ENCODE measurements at regions not wholly inside any gene's neighbourhood (a gene's known extent, or its start where the extent isn't known, plus 50 kb on each side); places are given as distances from the start of the nearest gene placed in this dataset.

DNA sequence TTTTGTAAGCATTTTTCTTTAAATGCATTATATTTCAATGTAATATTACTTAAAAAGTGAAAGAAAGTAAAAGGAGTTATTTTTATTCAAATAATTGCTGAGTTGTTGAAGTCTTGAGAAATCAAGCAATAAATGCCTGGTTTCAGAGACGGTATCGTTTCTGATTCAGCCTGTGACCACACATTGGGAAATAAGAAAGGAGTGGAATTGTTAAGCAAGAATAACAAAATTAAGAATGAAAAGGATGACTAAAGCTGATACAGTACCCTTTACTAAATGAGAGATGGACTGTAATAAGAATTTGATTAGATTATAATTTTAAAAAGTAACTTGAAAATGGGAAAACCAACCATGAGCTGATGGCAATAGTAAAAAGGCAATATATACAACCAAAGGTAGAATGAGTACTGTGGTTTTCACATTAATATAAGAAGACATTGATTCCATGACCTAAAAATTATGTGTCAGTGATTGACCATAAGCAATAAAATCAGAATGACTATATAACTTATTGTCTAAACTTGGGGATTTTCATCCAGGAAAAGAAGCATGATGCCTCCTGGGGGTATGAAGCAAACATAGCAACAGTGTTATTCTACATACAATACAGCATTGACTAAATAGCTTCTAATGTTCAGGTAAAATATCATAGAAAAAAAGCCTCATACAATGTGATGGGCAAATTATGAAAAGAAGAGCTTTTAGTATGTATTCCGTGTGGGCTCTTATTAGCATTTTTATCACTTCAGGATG lies 101.9 kb upstream of the PRDM9 start:
- TF ChIP-seq, protein P1, sequence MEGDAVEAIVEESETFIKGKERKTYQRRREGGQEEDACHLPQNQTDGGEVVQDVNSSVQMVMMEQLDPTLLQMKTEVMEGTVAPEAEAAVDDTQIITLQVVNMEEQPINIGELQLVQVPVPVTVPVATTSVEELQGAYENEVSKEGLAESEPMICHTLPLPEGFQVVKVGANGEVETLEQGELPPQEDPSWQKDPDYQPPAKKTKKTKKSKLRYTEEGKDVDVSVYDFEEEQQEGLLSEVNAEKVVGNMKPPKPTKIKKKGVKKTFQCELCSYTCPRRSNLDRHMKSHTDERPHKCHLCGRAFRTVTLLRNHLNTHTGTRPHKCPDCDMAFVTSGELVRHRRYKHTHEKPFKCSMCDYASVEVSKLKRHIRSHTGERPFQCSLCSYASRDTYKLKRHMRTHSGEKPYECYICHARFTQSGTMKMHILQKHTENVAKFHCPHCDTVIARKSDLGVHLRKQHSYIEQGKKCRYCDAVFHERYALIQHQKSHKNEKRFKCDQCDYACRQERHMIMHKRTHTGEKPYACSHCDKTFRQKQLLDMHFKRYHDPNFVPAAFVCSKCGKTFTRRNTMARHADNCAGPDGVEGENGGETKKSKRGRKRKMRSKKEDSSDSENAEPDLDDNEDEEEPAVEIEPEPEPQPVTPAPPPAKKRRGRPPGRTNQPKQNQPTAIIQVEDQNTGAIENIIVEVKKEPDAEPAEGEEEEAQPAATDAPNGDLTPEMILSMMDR (IDR thresholded peaks at IDR 0.05; ENCODE audit: low read length), result no peak
- no peak for TF ChIP-seq EZH2 (IDR thresholded peaks at IDR 0.05; ENCODE audit: borderline replicate concordance, low read length)
